Keratinocyte (primary cell): ENCODE measurements at regions not wholly inside any gene's neighbourhood (a gene's known extent, or its start where the extent isn't known, plus 50 kb on each side); places are given as distances from the start of the nearest gene placed in this dataset.

Experiments
- CTCF ChIP-seq, 3 experiments: IDR thresholded peaks in 1 of 3; conservative IDR thresholded peaks in 1 of 3; optimal IDR thresholded peaks in 1 of 3; 2 replicates in 2 of 3; 3 replicates in 1 of 3; pipeline versions ENCODE3 to v1.5.1; 2011; ENCODE audit warnings: low read length in 3 of 3, mild to moderate bottlenecking in 3 of 3, moderate library complexity in 2 of 3, control low read depth in 1 of 3, inconsistent platforms in 1 of 3; ENCODE audit not compliant: insufficient read depth in 2 of 3; ENCODE audit errors: extremely low read depth in 1 of 3
- EZH2 ChIP-seq: IDR thresholded peaks from one replicate; pipeline ENCODE4 v1.6.1; 2012; ENCODE audit warnings: inconsistent platforms, mild to moderate bottlenecking, low read length, moderate library complexity

GRCh38 chr16:59469266-59469665, 735.1 kb upstream of the GOT2 start:
- no peak for TF ChIP-seq EZH2
- no peak for TF ChIP-seq CTCF (optimal IDR thresholded peaks at IDR 0.05 in 1 of 3, IDR thresholded peaks at IDR 0.05 in 1 of 3, conservative IDR thresholded peaks at IDR 0.05 in 1 of 3; ENCODE audit: extremely low read depth in 1 of 3, insufficient read depth in 2 of 3, low read length in 3 of 3)
